GM13977 (cell line): ENCODE measurements at regions not wholly inside any gene's neighbourhood (a gene's known extent, or its start where the extent isn't known, plus 50 kb on each side); places are given as distances from the start of the nearest gene placed in this dataset.

ENCODE experiments used
- DNase-seq: peaks from one replicate; pipeline ENCODE4 v3.0.0; 2012; ENCODE audit warnings: low spot score
- in situ Hi-C: fragments of 300-500 bp; cut with MboI; formaldehyde crosslinking; loops from one replicate; pipeline ENCODE4 v1.12.0; 2022; ENCODE audit warnings: low sequenced_read_pairs, low pct_unique_long_range_greater_than_20kb, mixed read lengths, inconsistent platforms; ENCODE audit not compliant: unreplicated experiment
- TF ChIP-seq, protein P1 (sequence below): IDR thresholded peaks from 2 replicates; pipeline ENCODE4 v1.5.1; 2012; ENCODE audit warnings: mild to moderate bottlenecking, control low read depth; ENCODE audit not compliant: insufficient read depth; ENCODE audit errors: extremely low read depth, missing control alignments

DNA sequence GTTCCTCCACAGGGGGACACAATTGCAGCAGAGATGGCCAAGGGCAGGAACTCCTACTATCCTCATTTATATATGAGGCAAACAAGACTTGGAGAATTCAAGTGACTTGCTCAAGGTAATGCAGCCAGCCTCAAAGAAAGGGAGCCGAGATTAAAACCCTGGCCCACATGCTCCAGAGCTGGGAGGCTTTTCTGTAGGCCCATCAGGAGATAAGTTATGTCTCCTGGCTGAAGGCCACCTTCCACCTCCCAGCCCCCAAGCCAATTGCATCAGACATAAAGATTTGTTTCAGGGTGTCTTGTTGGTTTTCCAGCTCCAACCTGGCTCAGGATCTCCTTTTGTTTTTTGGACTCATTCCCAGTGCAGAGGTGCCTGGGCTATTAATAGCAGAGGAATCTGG lies 59.5 kb downstream of the SMIM38 start:
- in situ Hi-C loops = no loop called here

DNA sequence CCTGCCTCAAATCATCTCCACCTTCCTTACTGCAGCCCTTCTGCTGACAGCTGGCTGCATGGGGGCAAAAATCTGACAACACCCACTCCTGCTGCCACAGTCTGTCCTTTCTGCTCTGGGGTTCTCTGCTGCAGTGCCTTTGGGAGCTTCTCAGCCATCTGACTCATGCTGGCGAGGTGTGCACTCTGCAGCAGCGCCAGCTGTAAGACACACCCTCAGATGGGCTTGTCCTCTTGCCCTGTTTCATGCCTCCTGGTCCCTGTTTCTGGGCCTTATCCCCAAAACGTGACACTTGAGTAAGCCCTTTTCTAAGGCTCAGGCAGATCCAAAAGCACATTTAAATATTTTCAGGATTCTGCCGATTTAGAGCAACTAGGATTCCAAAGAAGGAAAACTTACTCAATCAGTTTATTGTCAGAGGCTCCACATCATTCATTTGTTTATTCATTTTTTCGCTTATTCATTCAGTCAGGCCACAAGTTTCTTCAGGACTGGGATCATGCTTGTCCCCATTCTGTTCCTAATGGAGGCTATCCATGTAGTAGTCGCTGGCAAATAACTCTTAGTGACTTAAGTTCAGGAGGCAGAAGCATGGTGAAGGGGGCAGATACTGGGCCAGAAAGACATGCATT lies 60.2 kb downstream of the SMIM38 start:
- in situ Hi-C loops = no loop called here
- TF ChIP-seq, protein P1, sequence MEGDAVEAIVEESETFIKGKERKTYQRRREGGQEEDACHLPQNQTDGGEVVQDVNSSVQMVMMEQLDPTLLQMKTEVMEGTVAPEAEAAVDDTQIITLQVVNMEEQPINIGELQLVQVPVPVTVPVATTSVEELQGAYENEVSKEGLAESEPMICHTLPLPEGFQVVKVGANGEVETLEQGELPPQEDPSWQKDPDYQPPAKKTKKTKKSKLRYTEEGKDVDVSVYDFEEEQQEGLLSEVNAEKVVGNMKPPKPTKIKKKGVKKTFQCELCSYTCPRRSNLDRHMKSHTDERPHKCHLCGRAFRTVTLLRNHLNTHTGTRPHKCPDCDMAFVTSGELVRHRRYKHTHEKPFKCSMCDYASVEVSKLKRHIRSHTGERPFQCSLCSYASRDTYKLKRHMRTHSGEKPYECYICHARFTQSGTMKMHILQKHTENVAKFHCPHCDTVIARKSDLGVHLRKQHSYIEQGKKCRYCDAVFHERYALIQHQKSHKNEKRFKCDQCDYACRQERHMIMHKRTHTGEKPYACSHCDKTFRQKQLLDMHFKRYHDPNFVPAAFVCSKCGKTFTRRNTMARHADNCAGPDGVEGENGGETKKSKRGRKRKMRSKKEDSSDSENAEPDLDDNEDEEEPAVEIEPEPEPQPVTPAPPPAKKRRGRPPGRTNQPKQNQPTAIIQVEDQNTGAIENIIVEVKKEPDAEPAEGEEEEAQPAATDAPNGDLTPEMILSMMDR = no peak
- no peak for DNase-seq

More for the DNA sequence above, 59.5 kb downstream of the SMIM38 start:
- TF ChIP-seq, protein P1 = no peak
- DNase-seq = no peak

DNA sequence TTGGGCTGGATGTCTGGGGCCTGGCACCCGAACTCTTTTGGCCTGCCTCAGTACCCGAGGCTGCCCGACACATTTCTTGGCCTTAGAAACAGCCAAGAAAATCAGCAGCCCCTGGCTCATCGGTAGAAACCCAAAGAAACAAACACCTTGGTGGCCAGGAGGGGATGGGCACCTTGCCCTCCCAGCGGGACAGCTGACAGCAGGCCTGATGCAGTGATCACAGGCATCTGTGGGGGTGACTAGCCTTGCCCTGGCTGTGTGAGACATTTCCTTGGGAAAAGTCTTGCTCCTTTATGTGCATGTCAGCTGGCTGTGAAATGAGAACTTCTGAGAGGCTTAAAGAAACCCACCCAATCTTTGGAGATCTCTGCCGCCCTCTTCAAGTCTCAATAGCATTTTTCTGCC lies 60.9 kb downstream of the SMIM38 start:
- in situ Hi-C loops = no loop called here
- no peak for DNase-seq
- TF ChIP-seq, protein P1 = no peak

DNA sequence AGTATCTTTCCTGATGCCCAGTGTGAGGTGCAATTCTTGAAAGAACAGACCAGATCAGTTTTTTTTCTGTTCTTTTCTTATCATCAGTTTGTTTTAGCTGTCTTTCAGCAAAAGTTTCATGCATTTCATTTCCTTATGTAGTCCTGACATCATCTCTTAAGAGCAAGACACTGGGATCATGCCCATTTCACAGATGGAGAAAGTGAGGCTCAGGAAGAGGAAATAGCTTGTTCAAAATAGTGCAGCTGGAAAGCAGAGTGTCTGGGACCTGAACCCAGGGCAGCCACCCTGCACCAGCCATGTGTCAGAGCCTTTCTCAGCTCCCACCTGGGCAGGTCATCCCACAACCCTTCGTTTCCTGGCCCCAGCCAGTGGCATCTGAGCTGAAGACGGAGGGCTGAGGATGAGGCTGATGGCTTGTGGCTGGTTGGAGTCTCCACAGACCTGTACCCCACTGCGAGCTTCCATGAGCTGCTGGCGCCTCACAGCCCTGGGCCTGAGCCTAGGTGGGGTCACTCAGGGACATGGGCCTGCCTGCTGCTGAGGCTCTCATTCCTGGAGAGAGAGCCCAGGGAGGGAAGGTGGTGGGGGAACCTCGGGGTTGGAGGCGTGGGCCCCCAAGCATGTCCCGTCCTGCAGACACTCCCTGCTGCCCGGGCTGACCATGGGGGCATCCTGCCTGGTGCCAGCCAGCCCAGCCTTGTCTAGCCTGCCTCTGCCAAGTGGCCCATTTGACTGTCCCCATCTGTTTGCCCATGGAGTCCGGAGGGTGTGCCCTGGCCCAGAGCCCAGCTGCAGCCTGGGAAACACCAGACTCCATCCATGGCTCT lies 61.8 kb downstream of the SMIM38 start:
- no peak for DNase-seq
- TF ChIP-seq, protein P1 = no peak
- in situ Hi-C loops = no loop called here

DNA sequence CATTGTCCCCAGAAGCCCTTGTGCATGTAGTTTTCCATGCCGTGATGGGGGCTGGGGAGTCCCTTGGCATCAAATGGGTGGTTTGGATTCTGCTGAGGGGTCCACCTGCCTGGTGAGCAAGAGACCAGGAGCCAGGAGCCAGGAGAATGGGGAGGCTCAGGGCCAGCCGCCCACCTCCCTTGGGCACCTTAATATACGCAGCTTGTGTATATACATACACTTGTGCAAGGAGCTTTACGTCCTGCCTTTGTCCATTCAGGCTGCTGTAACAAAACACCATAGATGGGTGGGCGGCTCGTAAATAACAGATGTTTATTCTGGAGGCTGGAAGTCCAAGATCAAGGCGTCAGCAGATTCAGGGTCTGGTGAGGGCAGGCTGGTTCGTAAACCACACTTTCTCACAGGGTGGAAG lies 62.5 kb downstream of the SMIM38 start:
- in situ Hi-C loops = no loop called here
- DNase-seq = no peak
- TF ChIP-seq, protein P1 = no peak

- no peak for DNase-seq
- TF ChIP-seq, protein P1 = no peak
- in situ Hi-C loops = no loop called here
Observed at GRCh38 chr11:69218946-69219720, 63.4 kb downstream of the SMIM38 start.
